Keratinocyte (primary cell): ENCODE measurements at regions not wholly inside any gene's neighbourhood (a gene's known extent, or its start where the extent isn't known, plus 50 kb on each side); places are given as distances from the start of the nearest gene placed in this dataset.

Source experiments
- CTCF ChIP-seq, 3 experiments: IDR thresholded peaks in 1 of 3; conservative IDR thresholded peaks in 1 of 3; optimal IDR thresholded peaks in 1 of 3; 2 replicates in 2 of 3; 3 replicates in 1 of 3; pipeline versions ENCODE3 to v1.5.1; 2011; ENCODE audit warnings: low read length in 3 of 3, mild to moderate bottlenecking in 3 of 3, moderate library complexity in 2 of 3, control low read depth in 1 of 3, inconsistent platforms in 1 of 3; ENCODE audit not compliant: insufficient read depth in 2 of 3; ENCODE audit errors: extremely low read depth in 1 of 3
- EZH2 ChIP-seq: IDR thresholded peaks from one replicate; pipeline ENCODE4 v1.6.1; 2012; ENCODE audit warnings: inconsistent platforms, mild to moderate bottlenecking, low read length, moderate library complexity

- no peak for TF ChIP-seq CTCF (optimal IDR thresholded peaks at IDR 0.05 in 1 of 3, IDR thresholded peaks at IDR 0.05 in 1 of 3, conservative IDR thresholded peaks at IDR 0.05 in 1 of 3; ENCODE audit: extremely low read depth in 1 of 3, insufficient read depth in 2 of 3, low read length in 3 of 3)
- no peak for TF ChIP-seq EZH2
These were observed 138.4 kb upstream of the BTN3A2 start for GRCh38 chr6:26226579-26226967.
